ENCODE measurements at regions not wholly inside any gene's neighbourhood (a gene's known extent, or its start where the extent isn't known, plus 50 kb on each side); places are given as distances from the start of the nearest gene placed in this dataset.

- TF ChIP-seq CTCF (IDR thresholded peaks at IDR 0.05) (no peak), SIN3A (IDR thresholded peaks at IDR 0.05; ENCODE audit: borderline replicate concordance, insufficient read depth, low read depth, low read length) (no peak), POLR2AphosphoS5 (IDR thresholded peaks at IDR 0.05; ENCODE audit: low read depth, low read length) (no peak), REST (IDR thresholded peaks at IDR 0.05; ENCODE audit: insufficient read depth in 1 of 2, low read depth in 2 of 2, low read length in 1 of 2) (no peak), TCF7L2 (IDR thresholded peaks at IDR 0.05; ENCODE audit: low read depth, low read length) (no peak)
- no peak for ATAC-seq
- Histone ChIP-seq H3K4me1 (ENCODE audit: control insufficient read depth, insufficient read depth, low read length) (no peaks in the 10 kb centered on the region), H3K27me3 (ENCODE audit: control insufficient read depth, insufficient read depth, low read length) (no peaks in the 10 kb centered on the region), H3K9me3 (ENCODE audit: control insufficient read depth, insufficient read depth, low read depth, low read length) (no peaks in the 10 kb centered on the region), H3K27ac (ENCODE audit: low read length) (no peak overlapping the region), H3K36me3 (ENCODE audit: control insufficient read depth, insufficient read depth, low read length) (no peaks in the 10 kb centered on the region), H3K4me3 (ENCODE audit: low read depth in 2 of 2, low read length in 2 of 2) (no peak overlapping the region)
- ChIA-PET CTCF (no interaction called here), POLR2A (no interaction called here)
- DNase-seq (ENCODE audit: low read depth, low spot score) = no peak
- intact Hi-C loops (cut with micrococcal nuclease; ENCODE audit: unreplicated experiment) = no loop called here
- no TSS peak for BruUV-seq (replicated peaks)
- in situ Hi-C loops (cut with HindIII; ENCODE audit: low pct_unique_long_range_greater_than_20kb, low sequenced_read_pairs) = no loop called here
Measured at GRCh38 chr2:145769011-145769716, 1249.2 kb upstream of the ZEB2 start.

- ChIA-PET CTCF (no interaction called here), POLR2A (no interaction called here)
- in situ Hi-C loops (cut with HindIII; ENCODE audit: low pct_unique_long_range_greater_than_20kb, low sequenced_read_pairs) = no loop called here
- no peaks in the 10 kb centered on the region for H3K36me3 ChIP-seq (ENCODE audit: control insufficient read depth, insufficient read depth, low read length)
- no peaks in the 10 kb centered on the region for H3K27me3 ChIP-seq (ENCODE audit: control insufficient read depth, insufficient read depth, low read length)
- TF ChIP-seq REST (IDR thresholded peaks at IDR 0.05; ENCODE audit: insufficient read depth in 1 of 2, low read depth in 2 of 2, low read length in 1 of 2) (no peak), SIN3A (IDR thresholded peaks at IDR 0.05; ENCODE audit: borderline replicate concordance, insufficient read depth, low read depth, low read length) (no peak), TCF7L2 (IDR thresholded peaks at IDR 0.05; ENCODE audit: low read depth, low read length) (no peak), CTCF (IDR thresholded peaks at IDR 0.05) (no peak), POLR2AphosphoS5 (IDR thresholded peaks at IDR 0.05; ENCODE audit: low read depth, low read length) (no peak)
- no TSS peak for BruUV-seq (replicated peaks)
- no peaks in the 10 kb centered on the region for H3K4me1 ChIP-seq (ENCODE audit: control insufficient read depth, insufficient read depth, low read length)
- no peak overlapping the region for H3K4me3 ChIP-seq (ENCODE audit: low read depth in 2 of 2, low read length in 2 of 2)
- no peak for ATAC-seq
- no peak for DNase-seq (ENCODE audit: low read depth, low spot score)
- intact Hi-C loops (cut with micrococcal nuclease; ENCODE audit: unreplicated experiment) = no loop called here
- H3K9me3 ChIP-seq (ENCODE audit: control insufficient read depth, insufficient read depth, low read depth, low read length) = no peaks in the 10 kb centered on the region
- H3K27ac ChIP-seq (ENCODE audit: low read length) = no peak overlapping the region
Measured at GRCh38 chr2:145765874-145766273, 1246.0 kb upstream of the ZEB2 start.
